Ishikawa (cell line): ENCODE measurements at regions not wholly inside any gene's neighbourhood (a gene's known extent, or its start where the extent isn't known, plus 50 kb on each side); places are given as distances from the start of the nearest gene placed in this dataset.
A peak's percentile ranks its signal among the peaks of the same experiment; 100 is the strongest.

Source experiments
- CEBPB ChIP-seq: IDR thresholded peaks from 2 replicates; pipeline ENCODE4 v1.6.1; 2012
- CREB1 ChIP-seq: IDR thresholded peaks from 2 replicates; pipeline ENCODE4 v1.6.1; 2012; ENCODE audit warnings: low read depth
- EGR1 ChIP-seq: IDR thresholded peaks from 2 replicates; pipeline ENCODE4 v1.6.1; 2012
- EP300 ChIP-seq: IDR thresholded peaks from 2 replicates; pipeline ENCODE4 v1.6.1; 2012; ENCODE audit warnings: borderline replicate concordance
- FOXM1 ChIP-seq: IDR thresholded peaks from 2 replicates; pipeline ENCODE4 v1.6.1; 2012; ENCODE audit warnings: low read depth, borderline replicate concordance
- MAX ChIP-seq: IDR thresholded peaks from 2 replicates; pipeline ENCODE4 v1.6.1; 2012
- NFIC ChIP-seq: IDR thresholded peaks from 2 replicates; pipeline ENCODE4 v1.6.1; 2012
- RAD21 ChIP-seq: IDR thresholded peaks from 2 replicates; pipeline ENCODE4 v1.6.1; 2012; ENCODE audit warnings: low read depth
- REST ChIP-seq: IDR thresholded peaks from 2 replicates; pipeline ENCODE4 v1.6.1; 2012; ENCODE audit warnings: low read depth, mild to moderate bottlenecking
- TAF1 ChIP-seq: IDR thresholded peaks from 2 replicates; pipeline ENCODE4 v1.6.1; 2012; ENCODE audit warnings: low read depth, mild to moderate bottlenecking
- TCF12 ChIP-seq: IDR thresholded peaks from 2 replicates; pipeline ENCODE4 v1.6.1; 2012; ENCODE audit warnings: low read depth
- TEAD4 ChIP-seq: IDR thresholded peaks from 2 replicates; pipeline ENCODE4 v1.6.1; 2012
- USF1 ChIP-seq: IDR thresholded peaks from 2 replicates; pipeline ENCODE4 v1.6.1; 2012
- YY1 ChIP-seq: IDR thresholded peaks from 2 replicates; pipeline ENCODE4 v1.6.1; 2012; ENCODE audit warnings: low read depth
- ZBTB7A ChIP-seq: IDR thresholded peaks from 2 replicates; pipeline ENCODE4 v1.6.1; 2012; ENCODE audit warnings: low read depth

GRCh38 chr6:126175251-126175650 is 164.7 kb upstream of the CENPW start:
- no peak for TF ChIP-seq ZBTB7A
- TF ChIP-seq USF1 = no peak
- TF ChIP-seq MAX = no peak
- no peak for TF ChIP-seq YY1
- TF ChIP-seq TCF12 = no peak
- TF ChIP-seq RAD21 = no peak
- TF ChIP-seq TEAD4 = no peak
- TF ChIP-seq EGR1 = no peak
- no peak for TF ChIP-seq FOXM1

GRCh38 chr6:126176282-126176681 is 163.6 kb upstream of the CENPW start:
- TF ChIP-seq TEAD4 (no peak), RAD21 (peak; percentile 53)

- no peak for TF ChIP-seq MAX
- TF ChIP-seq REST = no peak
- 0 out of 2 replicates have a peak, but pooled peaks have one; percentile 33 for TF ChIP-seq TCF12
- TF ChIP-seq EP300 = no peak
Measured at GRCh38 chr6:126180585-126180984, 159.3 kb upstream of the CENPW start.

- no peak for TF ChIP-seq TCF12
- no peak for TF ChIP-seq NFIC
- TF ChIP-seq MAX = no peak
- TF ChIP-seq CEBPB = no peak
- no peak for TF ChIP-seq USF1
- no peak for TF ChIP-seq RAD21
- no peak for TF ChIP-seq TEAD4
- no peak for TF ChIP-seq YY1
- no peak for TF ChIP-seq REST
- no peak for TF ChIP-seq EGR1
Measured at GRCh38 chr6:126181173-126181741, 158.7 kb upstream of the CENPW start.

GRCh38 chr6:126181890-126182289 is 158.0 kb upstream of the CENPW start:
- TF ChIP-seq EP300 = no peak
- TF ChIP-seq EGR1 = no peak
- no peak for TF ChIP-seq NFIC
- no peak for TF ChIP-seq USF1
- no peak for TF ChIP-seq MAX
- TF ChIP-seq YY1 = no peak
- TF ChIP-seq TCF12 = no peak
- TF ChIP-seq TAF1 = no peak
- TF ChIP-seq FOXM1 = no peak
- TF ChIP-seq RAD21 = no peak
- TF ChIP-seq CREB1 = no peak
- no peak for TF ChIP-seq REST
- no peak for TF ChIP-seq CEBPB
- no peak for TF ChIP-seq TEAD4
